H1 (cell line): ENCODE measurements at regions not wholly inside any gene's neighbourhood (a gene's known extent, or its start where the extent isn't known, plus 50 kb on each side); places are given as distances from the start of the nearest gene placed in this dataset.

Source experiments
- CTCF ChIP-seq, 3 experiments: IDR thresholded peaks; 1 replicate in 2 of 3; 2 replicates in 1 of 3; pipeline versions ENCODE4 v1.5.1 to v1.6.1; 2011; ENCODE audit warnings: low read length in 3 of 3, mild to moderate bottlenecking in 3 of 3, inconsistent platforms in 2 of 3, low read depth in 1 of 3, moderate library complexity in 1 of 3; ENCODE audit not compliant: insufficient read depth in 1 of 3; ENCODE audit errors: control extremely low read depth in 1 of 3
- SIRT6 ChIP-seq: IDR thresholded peaks from one replicate; pipeline ENCODE4 v1.7.1; 2012; ENCODE audit warnings: low read length, inconsistent platforms
- USF2 ChIP-seq: IDR thresholded peaks from 2 replicates; pipeline ENCODE4 v1.6.1; 2011; ENCODE audit warnings: low read length, improper control_type of control experiment

- TF ChIP-seq CTCF (IDR thresholded peaks at IDR 0.05; ENCODE audit: control extremely low read depth in 1 of 3, insufficient read depth in 1 of 3, low read depth in 1 of 3, low read length in 3 of 3) (no peak), USF2 (no peak), SIRT6 (no peak)
Measured at GRCh38 chr18:2411381-2411960, 159.8 kb downstream of the METTL4 start.
